Fibroblast of skin of scalp (primary cell): ENCODE measurements at regions not wholly inside any gene's neighbourhood (a gene's known extent, or its start where the extent isn't known, plus 50 kb on each side); places are given as distances from the start of the nearest gene placed in this dataset.

Experiments used
- DNase-seq: peaks from one replicate; pipeline ENCODE4 v3.0.0-alpha.2; 2013

- DNase-seq = no peak
Observed at GRCh38 chr18:3360211-3360610, 89.8 kb upstream of the TGIF1 start.

- DNase-seq = peak; percentile 31
Observed at GRCh38 chr18:3367491-3368091, 82.4 kb upstream of the TGIF1 start.

GRCh38 chr18:3368193-3368592 is 81.8 kb upstream of the TGIF1 start:
- peak; percentile 60 for DNase-seq

GRCh38 chr18:3379685-3380084 is 70.3 kb upstream of the TGIF1 start:
- no peak for DNase-seq

GRCh38 chr18:3380384-3380961 is 69.5 kb upstream of the TGIF1 start:
- DNase-seq = peak; percentile 48

- no peak for DNase-seq
Observed at GRCh38 chr18:3383381-3383915, 66.5 kb upstream of the TGIF1 start.

GRCh38 chr18:3384664-3385563 is 65.1 kb upstream of the TGIF1 start:
- DNase-seq = no peak

GRCh38 chr18:3388323-3388722 is 61.6 kb upstream of the TGIF1 start:
- DNase-seq = no peak

- no peak for DNase-seq
Observed at GRCh38 chr18:3388980-3389379, 61.0 kb upstream of the TGIF1 start.

- no peak for DNase-seq
Observed at GRCh38 chr18:3389977-3390376, 60.0 kb upstream of the TGIF1 start.

GRCh38 chr18:3391704-3392466 is 58.1 kb upstream of the TGIF1 start:
- DNase-seq = no peak

GRCh38 chr18:3392467-3392855 is 57.5 kb upstream of the TGIF1 start:
- no peak for DNase-seq

- no peak for DNase-seq
Observed at GRCh38 chr18:3394648-3395047, 55.3 kb upstream of the TGIF1 start.

- no peak for DNase-seq
Observed at GRCh38 chr18:3395466-3395865, 54.5 kb upstream of the TGIF1 start.

GRCh38 chr18:3397031-3397750 is 52.8 kb upstream of the TGIF1 start:
- DNase-seq = no peak

GRCh38 chr18:3397786-3398185 is 52.2 kb upstream of the TGIF1 start:
- no peak for DNase-seq
